HG02884 (cell line): ENCODE measurements at regions not wholly inside any gene's neighbourhood (a gene's known extent, or its start where the extent isn't known, plus 50 kb on each side); places are given as distances from the start of the nearest gene placed in this dataset.
"Not testable (repeated sequence)": the region's sequence is repeated elsewhere in the genome, so short reads cannot be mapped to it uniquely, and the experiment has no call there.

Source experiments
- ATAC-seq: cut with Tn5 transposase; IDR thresholded peaks from one replicate; pipeline ENCODE4 v1.9.1; 2021; ENCODE audit warnings: mild to moderate bottlenecking, moderate library complexity; ENCODE audit not compliant: unreplicated experiment

DNA sequence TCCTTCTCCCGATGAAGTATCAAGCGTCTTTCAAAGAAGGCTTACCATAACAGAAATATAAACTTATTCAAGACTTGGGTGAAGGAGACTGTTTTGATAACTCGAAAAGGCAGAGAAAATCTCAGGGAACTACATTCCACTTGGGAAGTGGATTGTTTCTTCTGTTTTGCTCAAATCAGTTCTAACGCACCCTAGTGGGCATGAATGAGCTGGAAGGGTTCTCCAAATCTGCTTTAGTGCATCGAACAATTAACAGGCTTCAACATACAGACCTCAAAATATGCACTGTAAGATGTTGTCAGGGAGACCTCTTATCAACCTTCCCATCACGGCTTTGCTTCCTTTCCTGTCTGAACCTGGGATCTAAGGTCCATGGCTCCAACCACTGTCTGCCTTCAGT lies 392.5 kb downstream of the CD83 start:
- ATAC-seq = no peak

DNA sequence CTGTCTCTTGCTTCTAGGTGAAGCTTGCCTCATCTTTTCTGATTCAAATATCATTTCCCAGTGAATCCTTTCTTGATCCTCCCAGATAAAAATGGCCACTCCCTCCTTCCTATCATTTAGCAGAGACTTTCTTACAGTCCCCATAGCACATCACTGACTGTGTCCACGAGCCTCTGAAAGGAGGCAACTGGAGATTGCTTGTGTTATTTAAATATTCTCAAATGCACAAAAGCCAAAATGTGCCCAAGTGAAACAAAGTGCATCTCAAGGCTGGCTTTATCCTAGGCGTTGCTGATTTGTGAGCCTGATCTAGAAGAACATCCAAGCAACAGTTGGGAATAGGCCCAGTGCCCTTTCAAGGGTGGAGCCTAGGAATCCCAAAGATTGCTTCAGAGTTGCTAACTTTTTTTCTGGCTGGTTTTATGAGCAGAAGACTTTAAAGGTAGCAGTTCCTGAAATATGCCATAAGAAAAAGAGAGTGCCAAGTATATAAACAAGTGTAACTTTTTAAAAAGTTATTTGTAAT lies 393.6 kb downstream of the CD83 start:
- ATAC-seq = no peak

DNA sequence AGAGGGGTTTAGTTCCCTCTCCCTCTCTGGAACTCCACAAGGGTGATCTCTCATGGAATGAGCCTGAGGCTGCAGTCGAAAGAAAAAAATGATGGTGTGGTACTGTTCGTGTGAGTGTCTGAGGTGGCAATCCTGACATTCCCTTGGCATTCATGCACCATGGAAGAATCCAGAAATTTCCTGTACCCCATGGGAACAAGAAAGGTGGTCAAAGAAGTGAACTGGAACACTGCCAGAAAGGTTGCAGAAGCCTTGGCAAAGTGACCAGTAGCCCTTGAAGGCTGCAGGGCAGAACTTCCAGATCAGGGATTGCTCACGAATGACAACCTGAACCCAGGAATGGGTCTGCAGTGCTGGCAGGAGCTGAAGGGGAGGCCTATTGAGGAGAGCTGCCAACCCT lies 394.7 kb downstream of the CD83 start:
- ATAC-seq = no peak

DNA sequence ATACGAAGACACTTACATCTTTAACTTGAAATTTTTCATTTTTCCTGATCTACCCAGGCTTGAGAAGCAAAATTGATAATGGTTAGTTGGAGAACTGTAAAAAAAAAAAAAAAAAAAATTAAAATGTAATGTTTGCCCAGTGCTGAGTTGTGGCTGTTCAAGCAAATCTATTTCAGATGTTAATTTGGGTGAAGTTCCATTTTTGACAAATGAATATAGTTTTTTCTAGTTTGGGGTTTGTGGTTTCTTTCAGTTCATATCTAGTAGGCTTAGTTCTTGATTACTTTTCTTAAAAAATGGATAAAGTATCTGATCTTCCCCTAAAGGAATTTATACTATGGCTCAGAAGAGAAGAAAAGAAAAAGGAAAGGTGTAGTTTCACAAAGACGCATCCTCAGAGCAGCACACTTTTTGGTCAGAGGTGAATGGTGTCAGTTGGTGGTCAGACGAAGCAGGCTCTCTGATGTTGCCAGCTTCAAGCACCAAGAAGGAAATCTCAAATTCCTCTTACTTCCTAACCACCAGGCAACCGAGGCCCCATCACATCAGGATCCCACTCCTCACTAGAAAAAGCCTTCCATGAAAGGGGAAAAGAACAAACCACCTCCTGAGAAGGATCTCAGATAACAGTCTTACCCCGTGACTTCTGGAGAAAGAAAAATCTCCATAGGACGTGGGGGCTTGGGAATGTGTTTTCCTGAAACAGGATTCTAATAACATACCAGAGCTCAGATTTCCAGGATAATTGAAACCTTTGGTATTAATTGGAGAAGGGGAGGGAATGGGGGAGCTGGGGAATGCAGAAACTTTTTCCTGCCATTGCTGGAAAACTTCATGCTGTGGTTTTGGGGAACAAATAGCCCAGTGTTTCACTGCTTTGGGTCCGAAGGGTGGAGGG lies 396.2 kb downstream of the CD83 start:
- no peak for ATAC-seq

DNA sequence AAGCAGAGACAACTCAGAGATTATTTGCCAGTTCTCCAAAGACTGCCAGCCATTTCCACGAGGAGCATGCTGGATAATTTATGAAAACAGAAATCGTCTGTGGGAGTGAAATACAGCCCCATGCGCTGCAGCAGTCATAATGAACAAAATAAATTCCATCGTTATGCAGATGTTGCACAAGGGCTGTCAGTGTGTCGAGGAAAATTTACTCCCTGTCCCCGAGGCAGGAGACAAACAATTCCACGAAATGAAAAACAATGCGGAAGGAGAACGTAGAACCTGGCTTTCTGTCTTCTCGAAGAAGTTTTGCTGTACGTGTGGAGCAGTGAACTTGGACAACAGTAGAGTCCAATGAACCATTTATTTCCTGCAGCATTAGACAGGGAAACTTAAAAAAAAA lies 399.4 kb downstream of the CD83 start:
- ATAC-seq = no peak

DNA sequence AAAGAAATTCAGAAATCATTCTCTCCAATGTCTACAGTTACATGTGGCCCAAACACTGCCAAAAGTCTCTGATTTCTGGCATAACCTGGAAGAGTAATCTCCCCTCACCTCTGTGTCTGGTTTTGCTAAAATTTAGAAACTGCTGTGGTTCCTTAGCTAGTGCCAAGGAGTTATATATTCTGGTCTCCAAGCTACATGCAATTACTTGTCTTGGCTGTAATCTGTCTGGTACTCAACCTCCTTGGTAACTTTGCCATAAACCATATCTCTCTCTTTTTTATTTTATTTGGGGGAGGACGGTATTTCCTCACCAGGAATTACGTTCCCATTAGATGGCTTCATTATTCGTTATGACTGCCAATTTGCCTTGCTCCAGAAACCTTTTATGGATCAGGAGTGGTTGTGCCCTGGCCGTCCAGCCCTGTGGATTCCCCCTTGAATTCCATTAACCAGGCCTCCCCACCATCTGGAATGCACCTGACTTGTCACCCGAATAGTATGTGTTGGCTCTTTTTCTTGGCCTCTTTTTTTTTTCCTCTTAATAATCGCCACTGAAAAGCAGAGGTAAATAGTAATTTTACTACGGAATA lies 400.0 kb downstream of the CD83 start:
- ATAC-seq = no peak

DNA sequence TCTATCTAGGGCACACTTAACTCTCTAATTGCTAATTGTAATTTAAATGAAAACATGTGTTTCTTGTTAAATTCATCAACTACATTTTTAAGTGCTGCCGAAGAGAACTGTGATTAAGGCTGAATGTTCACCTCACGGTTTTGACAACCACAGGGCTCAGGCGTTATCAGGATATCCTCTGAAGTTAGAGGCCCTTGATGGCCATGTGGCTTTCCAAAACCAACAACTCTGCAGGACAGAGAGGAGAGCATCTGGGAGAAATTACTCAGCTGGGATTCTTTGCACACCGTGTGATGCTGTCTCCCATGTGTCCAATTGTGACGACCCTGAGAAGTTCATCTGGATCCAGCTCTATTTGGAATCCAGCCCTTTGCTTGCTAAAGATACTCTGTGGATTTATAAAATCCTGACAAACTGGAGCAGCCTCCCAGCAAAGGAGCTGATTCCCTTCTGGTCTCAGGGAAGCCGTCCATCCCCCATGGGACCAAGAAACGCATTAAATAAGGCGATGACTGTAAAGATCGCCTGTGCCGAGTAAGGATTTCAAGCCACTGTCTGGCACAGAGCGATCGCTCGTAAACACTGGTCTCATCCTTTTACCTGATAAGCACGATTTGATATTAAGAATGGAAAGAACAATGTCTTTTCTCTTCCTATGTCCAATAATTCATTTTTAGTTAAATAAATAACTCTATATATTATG lies 401.1 kb downstream of the CD83 start:
- no peak for ATAC-seq

DNA sequence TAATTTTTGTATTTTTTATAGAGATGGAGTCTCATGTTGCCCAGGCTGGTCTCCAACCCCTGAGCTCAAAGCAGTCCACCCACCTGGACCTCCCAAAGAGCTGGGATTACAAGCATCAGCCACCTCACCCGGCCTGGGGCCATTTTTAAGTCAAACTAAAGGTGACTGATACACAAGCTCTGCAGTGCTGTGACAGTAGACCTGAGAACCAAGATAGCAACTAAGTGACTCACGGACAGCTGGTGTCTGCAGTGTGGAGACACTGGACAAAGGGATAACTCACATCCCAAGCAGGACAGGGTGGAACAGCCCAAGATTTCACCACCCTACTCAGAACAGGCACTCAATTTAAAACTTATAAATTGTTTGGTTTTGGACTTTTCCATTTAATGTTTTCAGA lies 402.5 kb downstream of the CD83 start:
- ATAC-seq = no peak

DNA sequence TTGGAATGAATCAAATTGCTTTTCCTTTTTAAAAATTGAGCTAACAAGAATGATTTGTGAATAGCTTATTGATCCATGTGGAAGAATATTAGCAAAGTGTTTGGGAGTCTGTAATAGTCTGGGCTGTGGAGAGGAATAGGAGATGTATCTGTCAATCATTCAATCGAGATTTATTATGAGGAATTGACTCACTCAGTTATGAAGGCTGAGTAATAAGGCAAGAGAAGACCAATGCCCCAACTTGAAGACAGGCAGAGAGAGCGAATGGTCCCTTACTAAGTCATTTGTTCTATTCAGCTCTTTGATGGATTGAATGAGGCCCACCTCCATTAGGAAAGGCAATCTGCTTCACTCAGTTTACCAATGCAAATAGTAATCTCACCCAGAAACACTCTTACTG lies 403.0 kb downstream of the CD83 start:
- no peak for ATAC-seq

DNA sequence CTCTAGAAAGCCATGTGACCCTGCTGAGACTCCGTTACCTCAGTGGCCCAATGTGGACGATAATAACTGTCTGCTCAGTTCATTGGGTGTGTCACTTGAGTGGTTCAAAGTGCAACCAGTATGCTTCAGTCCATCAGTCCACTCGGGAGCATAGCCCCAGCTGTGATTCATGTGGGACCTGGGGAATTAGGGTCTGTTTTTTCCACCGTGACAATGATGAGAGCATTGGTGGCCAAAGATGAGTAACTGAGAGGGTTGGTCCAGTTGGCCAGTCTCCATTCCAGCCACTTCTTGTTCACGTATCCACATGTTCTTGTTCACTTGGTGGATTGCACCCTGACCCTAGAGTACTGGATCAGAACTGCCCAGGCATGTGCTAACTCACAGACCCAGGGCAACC lies 403.6 kb downstream of the CD83 start:
- ATAC-seq = no peak

DNA sequence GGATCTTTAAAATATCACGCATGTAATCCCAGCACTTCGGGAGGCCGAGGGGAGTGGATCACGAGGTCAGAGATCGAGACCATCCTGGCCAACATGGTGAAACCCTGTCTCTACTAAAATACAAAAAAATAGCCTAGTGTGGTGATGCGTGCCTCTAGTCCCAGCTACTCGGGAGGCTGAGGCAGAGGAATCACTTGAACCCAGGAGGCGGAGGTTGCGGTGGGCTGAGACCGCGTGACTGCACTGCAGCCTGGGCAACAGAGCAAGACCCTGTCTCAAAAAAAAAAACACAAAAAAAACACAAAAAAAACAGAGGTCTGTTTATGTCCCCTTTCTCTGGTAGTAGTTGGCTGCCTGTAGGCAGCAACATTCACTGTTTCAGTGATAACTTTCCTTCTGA lies 404.3 kb downstream of the CD83 start:
- ATAC-seq = not testable (repeated sequence)

DNA sequence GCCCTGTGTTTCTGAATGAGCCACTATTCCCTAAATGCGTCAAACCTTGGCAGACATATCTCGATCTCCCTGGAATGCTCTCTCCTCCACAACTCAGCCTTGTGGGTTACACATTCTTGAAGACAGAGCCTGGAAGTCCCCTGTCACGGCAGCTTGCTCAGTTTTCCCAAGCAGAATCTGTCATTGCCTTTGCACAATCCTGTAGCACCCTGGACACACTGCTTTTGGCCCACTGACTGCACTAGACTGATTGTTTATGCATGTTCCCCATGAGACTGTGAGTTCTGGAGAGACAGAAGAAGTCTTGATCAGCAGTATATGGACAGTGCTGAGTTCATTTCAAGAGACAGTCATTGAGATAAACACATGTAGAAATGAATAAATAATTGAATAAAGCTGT lies 406.7 kb downstream of the CD83 start:
- ATAC-seq = no peak

DNA sequence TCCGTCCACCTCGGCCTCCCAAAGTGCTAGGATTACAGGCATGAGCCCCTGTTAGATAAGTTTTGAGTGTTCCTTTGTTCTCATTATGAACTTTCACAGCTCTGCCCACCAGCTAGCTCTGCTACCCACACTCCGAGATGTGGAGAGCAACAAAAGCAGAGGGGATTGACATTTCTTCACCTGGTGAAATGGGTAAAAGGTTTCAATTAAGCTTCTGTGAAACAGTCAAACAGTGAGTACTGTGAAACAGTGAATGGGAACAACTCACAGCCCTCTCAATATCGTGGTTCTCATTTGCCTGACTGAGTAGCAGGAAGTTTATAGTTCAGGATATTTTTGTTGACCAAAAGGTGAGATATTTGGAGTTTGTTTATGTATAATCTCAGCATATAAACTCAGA lies 412.8 kb downstream of the CD83 start:
- ATAC-seq = no peak

DNA sequence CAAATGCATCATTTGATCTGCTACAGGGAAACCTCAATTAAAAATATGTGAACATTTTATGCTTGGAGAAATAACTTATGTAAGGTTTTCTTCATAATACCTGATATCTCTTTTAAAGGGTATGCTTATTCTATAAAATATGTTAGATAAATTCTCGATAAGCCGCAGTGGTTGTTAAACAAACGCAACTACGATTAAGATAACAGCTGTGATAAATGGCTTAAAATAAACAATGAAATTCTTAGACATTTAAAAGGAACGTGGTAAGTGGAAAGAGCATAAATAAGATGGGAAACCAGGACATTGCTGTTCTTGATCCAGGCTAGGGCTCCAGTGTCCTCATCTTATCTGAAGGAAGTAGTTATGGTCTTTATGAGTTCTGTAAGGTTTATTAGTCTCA lies 415.9 kb downstream of the CD83 start:
- ATAC-seq = no peak

DNA sequence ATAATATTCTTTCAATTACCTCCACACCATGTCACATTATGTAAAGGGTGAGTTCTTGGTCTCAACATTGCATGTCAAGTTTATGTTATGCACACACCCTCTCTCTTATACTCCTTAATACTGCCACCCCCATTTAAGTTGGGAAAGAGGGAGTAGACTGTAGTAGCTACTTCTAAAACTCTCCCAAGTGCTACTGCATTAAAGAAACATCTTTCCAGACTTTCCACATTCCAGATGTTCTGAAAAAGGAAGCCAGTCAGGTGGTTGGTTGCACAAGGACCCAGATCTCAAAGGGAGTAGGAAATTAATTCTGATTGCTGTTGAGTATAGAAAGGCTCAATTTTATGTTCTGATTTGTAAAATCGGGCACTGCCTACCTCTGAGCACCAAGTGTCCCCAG lies 419.5 kb downstream of the CD83 start:
- ATAC-seq = no peak

DNA sequence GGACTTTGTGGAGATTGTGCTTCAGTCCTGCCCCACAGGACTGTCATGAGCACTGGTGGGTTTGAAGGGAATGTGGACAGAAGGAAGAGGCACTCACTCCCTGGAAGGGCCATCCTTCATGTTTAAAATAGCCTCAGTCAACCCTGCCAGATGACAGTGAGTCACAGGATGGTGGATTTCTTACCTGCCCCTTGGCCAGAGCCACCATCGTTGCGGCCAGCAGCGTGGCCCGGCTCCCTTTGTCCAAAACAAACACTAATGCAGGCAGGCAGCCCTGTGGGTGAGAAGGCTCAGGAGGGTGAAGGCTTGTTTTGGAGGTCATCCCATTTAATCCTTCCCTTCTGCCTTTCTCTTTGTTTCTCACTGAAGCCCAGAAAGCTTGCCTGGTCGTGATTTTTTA lies 422.7 kb downstream of the CD83 start:
- ATAC-seq = no peak

DNA sequence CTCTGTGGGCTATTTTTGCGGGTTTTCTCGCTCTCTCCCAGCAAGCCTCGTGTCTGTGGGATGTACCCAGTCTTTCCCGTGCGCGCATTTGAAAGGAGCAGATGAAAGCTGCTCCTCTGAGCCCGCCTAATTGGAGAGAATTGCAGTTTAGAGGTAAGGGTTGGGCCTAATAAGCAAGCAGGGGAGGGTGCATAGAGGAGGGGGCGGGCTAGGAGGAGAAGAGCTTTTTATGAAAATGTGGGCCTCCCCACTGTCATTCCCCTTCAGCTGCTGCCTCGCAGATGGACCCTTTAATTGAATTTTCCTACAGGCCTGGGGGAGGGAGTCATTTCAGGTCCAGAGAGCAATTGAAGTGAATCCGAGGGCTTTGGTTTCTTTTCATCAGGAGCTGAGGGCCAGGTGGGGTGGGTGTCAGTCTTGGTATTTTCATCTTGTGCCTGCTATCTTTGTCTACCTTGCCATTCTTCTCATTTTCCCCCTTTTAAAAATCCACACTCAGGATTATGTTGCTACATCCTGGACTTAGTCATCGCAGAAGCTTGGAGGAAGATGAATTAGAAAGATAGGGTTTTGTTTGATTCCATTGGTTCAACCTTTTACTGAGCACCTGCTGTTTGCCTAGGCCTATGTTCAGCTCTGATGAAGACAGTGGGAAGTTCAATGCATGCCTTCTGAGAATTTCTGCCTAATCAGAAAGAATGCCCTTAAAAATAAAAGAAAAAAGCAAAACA lies 423.4 kb downstream of the CD83 start:
- no peak for ATAC-seq

DNA sequence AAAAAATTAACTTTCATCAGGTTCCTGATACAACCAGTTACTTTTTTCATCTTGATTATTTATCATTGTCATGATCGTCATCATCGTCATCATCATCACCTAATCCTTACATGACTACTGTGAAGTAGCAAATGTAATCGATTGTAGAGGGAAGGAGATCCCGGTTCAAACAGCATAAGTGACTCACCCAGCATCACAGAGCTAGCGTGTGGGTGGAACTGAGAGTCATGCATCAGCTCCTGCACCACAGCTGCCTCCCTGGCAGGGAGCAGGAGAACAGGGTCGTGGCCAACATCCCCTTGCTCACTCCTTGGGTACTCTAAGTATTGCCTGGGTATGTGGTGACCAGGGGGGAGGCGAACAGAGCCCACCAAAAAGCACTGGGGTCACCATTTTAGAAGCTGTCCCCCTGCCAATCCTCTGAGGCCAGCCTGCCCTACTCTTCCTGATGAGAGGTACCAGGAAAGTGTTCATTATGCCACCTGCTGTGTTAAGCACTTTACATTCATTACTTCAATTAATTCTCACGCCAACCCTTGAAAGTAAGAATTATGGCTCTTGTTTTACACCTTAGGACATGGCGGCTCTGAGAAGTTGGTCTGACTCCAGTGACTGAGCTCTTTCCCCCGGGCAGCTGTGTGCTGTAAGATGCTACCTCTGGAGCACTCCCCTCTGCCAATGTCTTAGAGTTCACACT lies 425.2 kb downstream of the CD83 start:
- peak; percentile 83 for ATAC-seq

DNA sequence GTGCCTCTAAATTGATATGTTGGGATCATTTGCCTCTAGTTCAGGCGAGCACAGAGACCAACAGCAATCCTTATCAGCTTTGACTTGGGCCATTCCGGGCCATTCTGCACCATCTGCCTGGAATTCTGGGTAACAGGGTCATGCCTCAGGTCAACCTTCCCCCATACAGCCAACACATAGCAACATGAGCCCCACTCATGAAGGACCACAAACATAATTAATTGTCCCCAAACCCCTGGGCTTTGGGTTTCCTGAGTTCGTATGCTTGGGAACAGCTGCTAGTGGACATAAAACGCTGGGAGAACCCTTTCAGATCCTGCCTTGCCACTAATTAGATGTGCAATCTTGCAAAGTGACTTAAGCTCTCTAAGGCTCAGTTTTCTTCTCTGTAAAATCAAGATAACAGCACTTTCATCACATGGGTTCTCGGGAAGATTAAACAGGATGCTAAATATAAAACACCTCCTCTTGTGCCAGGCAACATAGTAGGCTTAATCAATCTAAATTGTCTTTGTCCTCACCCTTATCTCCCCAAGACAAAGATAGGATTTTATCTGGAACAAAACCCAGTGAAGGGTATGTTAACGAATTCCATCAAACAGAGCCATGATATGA lies 426.5 kb downstream of the CD83 start:
- ATAC-seq = no peak

DNA sequence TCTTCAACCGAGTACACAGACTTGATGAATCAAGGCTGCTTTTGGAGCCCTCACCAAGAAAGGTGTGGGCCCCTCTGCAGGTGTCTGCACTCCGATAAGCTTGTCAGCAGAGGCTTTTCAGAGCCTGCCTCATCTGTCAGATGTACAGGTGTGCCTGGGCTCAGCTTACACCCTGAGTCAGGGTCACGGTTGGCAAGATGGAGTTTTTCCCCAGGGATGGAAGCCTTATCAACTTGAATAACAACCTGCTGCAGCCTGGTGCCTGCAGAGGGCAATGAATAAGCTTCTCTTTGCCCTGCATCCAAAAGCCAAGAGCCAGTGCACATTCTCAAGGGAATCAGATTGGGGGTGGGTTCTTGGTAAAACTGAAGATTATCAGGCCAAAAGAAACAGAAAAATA lies 427.1 kb downstream of the CD83 start:
- no peak for ATAC-seq
